Hematopoietic multipotent progenitor cell treated with erythropoietin and hydrocortisone succinate and interleukin-3 and kit ligand, for 15 days (in vitro differentiated cells): ENCODE measurements at regions not wholly inside any gene's neighbourhood (a gene's known extent, or its start where the extent isn't known, plus 50 kb on each side); places are given as distances from the start of the nearest gene placed in this dataset.

Experiments used
- DNase-seq: peaks from one replicate; pipeline ENCODE4 v3.0.0-alpha.2; 2015; ENCODE audit warnings: low spot score

GRCh38 chr4:125517831-125518230, 203.1 kb downstream of the FAT4 start:
- DNase-seq: no peak

- no peak for DNase-seq
Measured at GRCh38 chr4:125518281-125518680, 203.5 kb downstream of the FAT4 start.

GRCh38 chr4:125519371-125520146, 204.8 kb downstream of the FAT4 start:
- DNase-seq: no peak

- no peak for DNase-seq
Measured at GRCh38 chr4:125520258-125520990, 205.7 kb downstream of the FAT4 start.

GRCh38 chr4:125522588-125522987, 207.8 kb downstream of the FAT4 start:
- no peak for DNase-seq

GRCh38 chr4:125522992-125523391, 208.2 kb downstream of the FAT4 start:
- no peak for DNase-seq

- no peak for DNase-seq
Measured at GRCh38 chr4:125526420-125526819, 211.7 kb downstream of the FAT4 start.

- DNase-seq: no peak
Measured at GRCh38 chr4:125527681-125528080, 212.9 kb downstream of the FAT4 start.

- no peak for DNase-seq
Measured at GRCh38 chr4:125529071-125529470, 214.3 kb downstream of the FAT4 start.

- no peak for DNase-seq
Measured at GRCh38 chr4:125538670-125539069, 223.9 kb downstream of the FAT4 start.

GRCh38 chr4:125539691-125540090, 224.9 kb downstream of the FAT4 start:
- no peak for DNase-seq

GRCh38 chr4:125541836-125542385, 227.2 kb downstream of the FAT4 start:
- DNase-seq: no peak

- DNase-seq: no peak
Measured at GRCh38 chr4:125546272-125546671, 231.5 kb downstream of the FAT4 start.

GRCh38 chr4:125547836-125548235, 233.1 kb downstream of the FAT4 start:
- DNase-seq: no peak

GRCh38 chr4:125550769-125551168, 236.0 kb downstream of the FAT4 start:
- DNase-seq: no peak

- DNase-seq: no peak
Measured at GRCh38 chr4:125551466-125551865, 236.7 kb downstream of the FAT4 start.

GRCh38 chr4:125551967-125552366, 237.2 kb downstream of the FAT4 start:
- no peak for DNase-seq

- DNase-seq: no peak
Measured at GRCh38 chr4:125572601-125573000, 257.8 kb downstream of the FAT4 start.

GRCh38 chr4:125573368-125573767, 258.6 kb downstream of the FAT4 start:
- no peak for DNase-seq

GRCh38 chr4:125573786-125574185, 259.0 kb downstream of the FAT4 start:
- DNase-seq: no peak

- DNase-seq: no peak
Measured at GRCh38 chr4:125582302-125582701, 267.5 kb downstream of the FAT4 start.

- no peak for DNase-seq
Measured at GRCh38 chr4:125590158-125590557, 275.4 kb downstream of the FAT4 start.

- DNase-seq: no peak
Measured at GRCh38 chr4:125591290-125591689, 276.5 kb downstream of the FAT4 start.
